ENCODE measurements at regions not wholly inside any gene's neighbourhood (a gene's known extent, or its start where the extent isn't known, plus 50 kb on each side); places are given as distances from the start of the nearest gene placed in this dataset.

GRCh38 chrX:17923546-17923945 lies 62.4 kb upstream of the RAI2 start:
- TF ChIP-seq POLR2AphosphoS5 (IDR thresholded peaks at IDR 0.05; ENCODE audit: borderline replicate concordance, low read depth, low read length) (no peak), EZH2 (IDR thresholded peaks at IDR 0.05) (no peak), FOXP2 (optimal IDR thresholded peaks at IDR 0.05; ENCODE audit: control extremely low read depth, extremely low read length, insufficient read depth) (no peak)
